ENCODE measurements at regions not wholly inside any gene's neighbourhood (a gene's known extent, or its start where the extent isn't known, plus 50 kb on each side); places are given as distances from the start of the nearest gene placed in this dataset.

DNA sequence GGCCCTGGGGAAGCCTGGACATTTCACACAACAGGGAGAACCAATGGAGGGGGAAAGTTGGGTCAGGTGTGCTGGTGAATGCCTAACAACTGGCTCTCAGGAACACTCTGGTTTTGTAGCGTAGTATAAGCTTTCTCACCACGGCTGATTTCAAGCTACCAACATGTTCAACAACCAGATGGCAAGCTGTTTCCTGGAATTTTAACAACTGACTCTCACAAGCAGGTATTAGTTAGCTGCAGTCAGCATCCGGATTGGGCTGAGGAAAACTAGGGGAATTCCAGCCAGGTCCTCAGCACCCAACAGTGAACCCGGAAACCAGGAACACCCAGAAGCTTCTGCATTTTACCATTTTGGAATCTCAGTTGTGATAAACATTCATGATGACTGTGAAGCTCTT, 162.3 kb upstream of the CAMK1G start:
- DNase-seq, result no peak

DNA sequence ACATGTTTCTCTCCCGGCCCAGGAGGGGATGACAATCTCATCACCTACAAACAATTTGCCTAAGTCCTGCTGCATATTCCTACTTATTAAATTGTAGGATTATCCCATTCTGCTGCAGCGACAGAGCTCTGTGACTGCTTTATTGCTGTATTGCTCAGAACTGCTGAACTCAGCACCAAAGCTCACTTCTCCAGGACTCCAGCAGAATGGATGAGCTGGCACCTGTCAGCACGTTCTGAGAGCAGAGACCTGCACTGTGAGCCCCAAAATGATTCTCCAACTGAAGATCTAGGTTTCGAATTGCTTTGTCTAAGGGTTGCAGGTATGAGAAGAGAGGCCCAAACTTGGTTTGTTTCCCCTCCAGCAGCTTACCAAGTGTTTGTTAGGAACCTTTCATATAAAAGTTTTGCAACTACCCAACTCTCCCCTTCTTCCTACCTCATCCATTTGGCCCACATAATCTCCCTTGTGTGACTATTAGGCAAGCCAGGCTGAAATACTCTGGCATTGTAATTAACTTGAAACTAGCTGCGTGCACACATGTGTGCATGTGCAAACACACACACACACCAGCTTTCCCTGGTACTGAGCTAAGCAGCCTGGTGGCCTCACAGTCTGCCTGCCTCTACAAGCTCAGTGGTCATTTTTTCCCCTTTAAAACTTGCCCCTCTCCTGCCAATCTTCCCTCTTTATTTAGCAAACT, 161.4 kb upstream of the CAMK1G start:
- no peak for DNase-seq

DNA sequence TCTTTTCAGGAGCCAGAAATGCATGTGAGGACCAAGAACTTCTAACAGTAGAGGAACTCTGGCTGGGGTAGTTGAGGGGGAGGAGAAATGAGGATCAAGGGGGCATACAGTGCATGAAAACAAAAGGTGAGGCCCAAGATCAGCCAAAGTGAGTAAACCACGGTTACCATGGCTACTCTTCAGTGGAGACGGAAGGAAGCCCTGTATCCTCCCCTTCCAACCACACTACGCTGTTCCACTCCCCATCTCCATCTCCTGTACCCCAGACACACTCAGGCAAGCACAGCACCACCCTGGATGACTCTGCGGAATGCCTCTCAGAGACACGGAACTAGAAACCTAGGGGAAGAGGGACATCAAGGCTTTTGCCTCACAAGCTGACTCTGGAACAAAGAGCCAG, 157.6 kb upstream of the CAMK1G start:
- no peak for DNase-seq

DNA sequence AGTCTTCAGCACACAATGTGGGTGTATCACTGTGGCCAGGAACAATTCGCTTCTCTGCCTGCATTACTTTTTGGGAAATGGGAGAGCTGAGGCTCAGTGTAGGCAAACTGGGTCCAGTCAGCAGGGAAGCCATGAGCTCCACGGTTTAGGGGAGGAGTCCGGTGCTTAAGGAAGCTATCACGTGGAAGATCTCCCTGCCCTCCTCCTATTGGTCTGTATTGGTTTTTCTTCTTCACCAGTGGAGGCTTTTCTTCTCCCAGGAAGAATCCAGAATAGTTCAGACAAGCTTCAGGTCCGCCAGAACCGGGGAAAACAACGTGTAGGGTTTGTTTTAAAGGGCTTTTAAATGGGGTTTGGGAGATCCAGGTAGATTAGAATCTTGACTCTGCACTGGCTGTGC, 156.2 kb upstream of the CAMK1G start:
- DNase-seq, result no peak

DNA sequence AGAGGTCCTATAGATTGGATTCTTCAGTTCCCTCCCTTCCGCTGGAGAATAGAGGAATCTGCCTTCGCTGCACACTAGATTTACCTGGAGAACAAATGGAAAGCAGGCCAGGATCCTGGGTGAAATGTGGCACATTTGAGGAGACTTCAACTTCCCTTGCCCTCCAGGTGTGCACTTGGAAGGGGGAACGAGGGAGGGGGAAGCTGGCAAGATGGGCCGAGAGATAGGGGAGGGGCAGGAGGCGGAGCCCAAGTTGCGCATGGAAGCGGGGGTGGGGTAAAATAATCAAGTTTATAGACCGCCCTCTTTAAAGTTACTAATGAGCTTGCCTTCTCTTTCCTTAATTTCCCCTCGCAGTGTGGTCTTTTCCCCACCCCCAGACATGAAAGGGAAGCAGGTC, 155.7 kb upstream of the CAMK1G start:
- no peak for DNase-seq

DNA sequence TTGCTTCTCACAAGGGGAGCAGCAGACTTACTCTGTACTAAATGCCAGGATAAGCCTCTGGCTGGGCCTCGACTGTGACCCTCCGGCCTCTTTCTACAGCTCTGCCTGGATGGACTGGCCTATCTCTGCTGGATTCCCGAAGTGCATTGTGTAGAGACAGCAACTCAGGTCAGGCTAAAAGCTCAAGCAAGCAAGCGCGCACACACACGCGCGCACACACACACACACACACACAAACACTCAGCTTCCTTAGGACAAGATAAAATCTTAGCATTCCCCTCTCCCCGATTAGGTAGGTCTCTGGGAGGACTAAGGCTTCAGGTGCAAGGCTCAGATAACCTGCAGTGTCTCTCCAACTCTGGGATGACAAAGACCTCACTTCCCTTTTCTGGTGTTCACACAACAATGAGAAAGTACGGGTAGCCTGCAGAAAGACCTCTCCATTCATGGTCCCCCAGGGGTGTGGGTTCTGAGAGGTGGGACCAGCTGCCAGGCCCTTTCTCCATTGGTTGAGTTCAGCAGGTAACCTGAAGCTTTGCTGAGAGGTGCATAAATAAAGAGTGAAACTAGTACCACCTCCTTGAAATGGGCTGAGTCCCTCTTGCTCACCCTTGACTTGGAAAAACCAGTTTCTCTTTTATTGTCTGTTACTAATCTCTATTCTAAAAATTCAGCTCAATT, 155.1 kb upstream of the CAMK1G start:
- no peak for DNase-seq

DNA sequence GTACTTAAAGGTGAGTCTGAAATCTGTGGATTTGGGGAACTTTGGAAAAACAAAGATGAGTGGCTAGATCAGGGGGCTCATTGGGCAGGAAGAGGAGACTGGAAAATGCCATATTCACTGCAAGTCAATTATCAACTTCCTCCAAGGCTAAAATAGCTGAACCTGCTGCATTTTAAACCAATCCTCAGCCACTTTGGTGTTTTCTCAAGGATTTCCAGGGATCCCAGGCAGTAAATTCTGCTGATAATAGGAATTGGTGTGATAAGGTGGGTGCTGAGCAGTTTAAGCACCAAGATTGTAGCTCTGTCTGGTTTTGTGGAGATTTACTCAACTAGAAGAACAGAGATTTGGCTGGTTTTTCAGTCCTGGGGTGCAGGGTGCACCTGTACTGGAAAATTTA, 153.9 kb upstream of the CAMK1G start:
- DNase-seq, result no peak

DNA sequence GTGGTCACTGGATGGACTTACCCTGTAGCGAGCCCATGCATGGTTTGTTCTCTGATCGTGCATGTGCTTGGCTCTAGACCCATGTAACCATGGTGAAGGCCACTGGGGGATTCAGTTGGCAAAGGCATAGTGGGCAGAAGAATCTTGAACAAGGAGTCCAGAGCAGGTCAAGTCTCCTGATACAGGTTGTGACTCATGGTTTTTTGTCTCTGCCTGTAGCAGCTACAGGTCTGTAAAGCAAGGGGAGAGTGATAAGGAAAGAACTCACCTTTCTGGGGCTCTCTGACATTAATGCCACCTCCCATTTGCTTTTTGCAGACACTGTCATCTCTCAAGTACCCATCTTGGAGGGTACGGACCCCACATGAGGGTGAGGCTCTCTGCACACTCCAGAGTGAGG, 153.4 kb upstream of the CAMK1G start:
- no peak for DNase-seq

DNA sequence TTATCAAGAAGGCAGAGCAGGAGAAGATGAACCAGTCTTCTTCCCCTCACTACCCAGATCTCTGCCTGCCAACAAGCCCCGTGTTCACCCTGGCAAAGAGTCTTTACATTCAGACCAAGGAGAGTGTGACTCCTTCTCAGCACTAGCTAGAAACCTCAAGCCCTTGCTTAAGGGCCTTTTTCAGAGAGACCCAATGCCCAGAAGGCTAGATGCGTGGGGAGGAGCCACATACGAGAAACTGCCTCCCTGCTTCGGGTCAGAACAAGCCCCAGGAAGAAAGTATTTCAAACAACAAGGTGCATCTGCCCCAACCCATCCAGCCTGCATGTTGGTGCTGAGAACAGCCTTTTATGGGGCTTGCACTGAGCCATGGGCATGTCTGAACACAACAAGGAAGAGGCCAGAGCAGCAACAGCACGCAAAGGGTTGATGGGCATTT, 152.7 kb upstream of the CAMK1G start:
- no peak for DNase-seq

DNA sequence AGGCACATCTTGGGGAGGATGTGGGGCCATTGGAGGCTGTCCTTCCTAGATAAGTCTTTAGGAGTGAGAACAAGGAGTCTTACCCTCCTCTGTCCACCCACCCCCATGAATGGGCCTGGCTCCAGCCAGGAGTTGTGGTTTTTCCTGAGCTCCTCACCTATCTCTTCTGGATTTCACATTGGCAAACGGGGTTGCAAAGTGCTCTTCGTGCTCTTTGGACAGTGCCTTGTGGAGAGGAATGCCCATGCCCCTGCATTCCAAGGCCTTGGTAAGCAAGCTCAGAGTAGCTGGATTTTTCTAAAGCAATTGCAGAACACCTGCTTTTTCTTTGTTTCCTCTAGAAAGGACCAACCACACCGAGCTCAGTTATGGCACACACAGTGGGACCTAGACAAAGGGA, 152.1 kb upstream of the CAMK1G start:
- DNase-seq, result no peak

DNA sequence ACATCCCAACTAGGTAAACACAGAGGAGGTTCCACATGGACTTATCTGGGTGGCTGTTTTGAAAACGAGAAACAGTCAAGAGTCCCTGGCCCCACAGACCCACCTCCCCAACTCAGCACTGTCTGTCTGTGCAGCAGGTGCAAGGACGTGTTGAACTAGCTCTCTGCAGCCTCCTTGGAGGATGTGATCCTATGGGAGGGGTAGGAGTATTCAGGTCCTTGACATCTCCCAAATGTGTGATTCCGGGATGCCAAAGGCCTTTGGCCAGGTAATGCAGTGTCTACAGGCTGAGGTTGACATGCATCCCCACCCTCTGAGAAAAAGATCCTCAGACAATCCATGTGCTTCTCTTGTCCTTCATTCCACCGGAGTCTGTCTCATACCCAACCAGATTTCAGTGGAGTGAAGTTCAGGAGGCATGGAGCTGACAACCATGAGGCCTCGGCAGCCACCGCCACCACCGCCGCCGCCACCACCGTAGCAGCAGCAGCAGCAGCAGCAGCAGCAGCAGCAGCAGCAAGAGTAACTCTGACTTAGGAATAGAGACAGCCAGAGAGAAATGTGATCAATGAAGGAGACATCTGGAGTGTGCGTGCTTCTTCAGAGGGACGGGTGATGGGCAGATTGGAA, 151.6 kb upstream of the CAMK1G start:
- no peak for DNase-seq

DNA sequence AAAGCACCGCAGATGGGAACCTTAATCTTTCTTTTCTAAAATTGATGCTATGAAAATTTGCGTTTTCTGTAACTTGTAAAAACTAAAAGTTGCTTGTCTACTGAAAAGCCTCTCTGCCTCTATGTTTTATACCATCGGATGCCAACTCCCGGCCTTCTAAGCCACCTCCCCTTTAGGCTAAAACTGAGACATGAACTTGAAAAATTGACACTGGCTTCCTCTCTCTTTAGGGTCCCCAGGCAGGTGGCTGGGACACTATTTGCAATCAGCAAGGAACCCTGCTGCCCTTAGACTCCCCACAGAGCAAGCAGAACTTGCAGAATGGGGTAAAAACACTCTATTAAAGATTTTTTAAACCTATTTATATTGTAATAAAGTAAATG, 151.1 kb upstream of the CAMK1G start:
- no peak for DNase-seq

DNA sequence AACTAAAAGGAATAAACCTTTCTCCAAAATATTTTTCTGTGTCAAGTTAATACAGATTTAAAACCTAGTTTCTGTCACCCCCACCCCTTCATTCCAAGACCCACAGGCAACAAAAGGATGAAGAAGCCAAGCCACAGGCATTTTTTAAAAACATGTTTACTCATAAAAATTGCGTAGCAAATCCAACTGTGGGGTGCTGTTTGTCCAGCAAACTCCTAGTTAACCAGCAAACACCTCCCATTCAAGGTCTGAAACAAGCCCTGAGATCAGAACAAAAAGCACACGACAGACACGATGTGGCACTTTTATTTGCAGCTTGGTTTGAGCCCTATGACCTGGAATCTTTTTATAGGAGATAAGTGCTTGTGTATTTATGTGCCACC, 149.9 kb upstream of the CAMK1G start:
- DNase-seq, result no peak

DNA sequence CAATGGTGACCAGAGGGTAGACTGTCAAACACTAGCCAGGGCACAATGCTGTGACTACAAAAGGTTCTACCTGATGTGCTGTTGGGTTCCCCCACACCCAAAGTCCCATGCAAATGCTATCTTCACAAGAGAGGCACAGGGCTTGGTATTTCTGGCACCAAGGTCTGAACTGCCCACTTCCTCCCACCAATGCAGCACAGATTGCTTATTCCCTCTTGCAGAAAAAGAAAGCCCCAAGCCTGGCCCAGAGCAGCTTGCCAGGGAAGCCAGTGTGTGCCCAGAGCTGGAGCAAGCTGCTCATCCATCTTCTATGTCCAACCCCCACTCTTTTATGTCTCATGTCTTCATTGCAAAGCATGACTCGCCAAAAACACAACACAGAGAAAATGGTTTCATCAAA, 149.4 kb upstream of the CAMK1G start:
- no peak for DNase-seq

DNA sequence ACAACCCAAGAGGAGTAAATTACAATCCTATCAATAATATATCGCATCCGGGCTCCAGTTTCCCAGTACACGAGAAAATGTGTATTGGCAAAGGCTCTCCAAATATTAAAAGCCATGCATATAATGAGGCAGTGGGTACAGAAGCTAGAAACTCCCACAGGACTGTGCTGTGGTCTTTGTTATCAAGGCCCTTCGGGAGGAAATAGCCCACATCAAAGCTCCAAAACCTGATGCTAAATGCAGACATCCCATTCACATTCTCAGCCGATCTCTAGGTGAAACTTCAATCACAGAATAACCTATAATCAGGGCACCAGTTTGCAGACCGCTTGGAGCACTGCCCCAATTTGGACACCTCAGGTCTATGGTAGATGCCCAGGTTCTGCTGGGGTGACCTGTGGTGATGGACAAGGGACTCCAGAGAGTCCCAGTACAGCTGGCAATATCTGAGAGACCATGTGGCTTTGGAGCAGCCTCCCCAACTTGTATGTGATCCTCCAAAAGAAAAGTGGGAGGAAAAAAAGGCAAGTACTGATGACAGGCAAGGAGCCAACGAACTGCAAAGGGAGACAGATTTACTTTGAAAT, 148.8 kb upstream of the CAMK1G start:
- DNase-seq, result no peak

DNA sequence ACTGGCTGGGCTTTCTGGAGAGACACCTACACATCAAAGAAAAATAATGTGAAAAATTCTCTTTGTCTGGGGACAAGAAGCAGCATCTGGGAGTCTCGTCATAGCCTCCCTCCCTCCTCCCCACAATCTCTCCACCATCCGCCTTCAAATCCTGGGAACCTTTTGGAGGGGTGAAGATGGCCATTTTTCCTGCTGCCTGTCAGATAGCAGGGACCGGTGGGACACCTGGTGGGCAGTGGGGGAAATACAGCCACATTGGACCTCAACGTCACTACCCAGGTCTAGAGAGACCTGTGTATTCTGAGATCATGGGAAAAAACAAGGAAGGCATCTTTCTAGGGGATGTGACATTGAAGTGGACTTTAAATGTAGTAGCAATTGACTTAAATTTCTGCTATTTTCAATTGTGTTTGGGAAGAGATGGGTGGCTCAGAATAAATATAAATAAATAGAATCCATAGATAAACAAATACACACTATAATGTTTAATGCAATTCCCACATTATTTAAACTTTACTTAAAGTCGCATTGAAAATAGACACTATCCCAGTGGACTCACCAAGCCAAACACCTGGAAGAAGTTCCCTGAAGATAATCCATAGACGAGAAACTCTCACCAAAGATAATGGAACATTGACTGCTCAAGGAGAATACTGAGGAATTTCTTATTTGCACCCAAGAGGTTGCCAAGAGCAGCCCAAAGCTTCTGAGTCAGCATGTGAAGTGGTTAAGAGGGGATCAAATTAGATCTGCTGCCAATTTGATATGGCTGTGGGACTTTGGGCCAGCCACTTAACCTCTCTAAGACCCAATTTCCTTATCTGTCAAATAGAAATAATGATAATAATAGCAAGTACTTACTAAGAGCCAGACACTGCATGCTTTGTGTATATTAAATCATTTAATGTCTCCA, 147.6 kb upstream of the CAMK1G start:
- DNase-seq, result peak; percentile 67

DNA sequence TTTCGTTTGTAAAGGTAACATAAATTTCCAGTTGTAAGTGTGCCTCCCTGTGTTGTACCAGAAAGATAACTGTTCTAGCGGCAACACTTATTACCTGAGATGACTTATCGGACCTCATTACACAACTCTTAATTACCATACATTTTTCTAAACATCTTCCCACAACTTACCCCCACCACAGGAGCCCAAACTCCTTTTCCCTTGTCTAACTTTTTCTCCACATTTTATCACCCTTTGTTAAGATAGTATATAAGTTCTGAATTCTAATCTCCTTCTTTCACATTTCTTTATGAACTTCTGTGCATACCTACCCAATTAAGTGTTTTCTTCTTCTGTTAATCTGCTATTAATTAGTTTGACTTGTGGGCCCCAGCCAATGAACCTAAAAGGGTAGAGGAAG, 143.7 kb upstream of the CAMK1G start:
- no peak for DNase-seq

DNA sequence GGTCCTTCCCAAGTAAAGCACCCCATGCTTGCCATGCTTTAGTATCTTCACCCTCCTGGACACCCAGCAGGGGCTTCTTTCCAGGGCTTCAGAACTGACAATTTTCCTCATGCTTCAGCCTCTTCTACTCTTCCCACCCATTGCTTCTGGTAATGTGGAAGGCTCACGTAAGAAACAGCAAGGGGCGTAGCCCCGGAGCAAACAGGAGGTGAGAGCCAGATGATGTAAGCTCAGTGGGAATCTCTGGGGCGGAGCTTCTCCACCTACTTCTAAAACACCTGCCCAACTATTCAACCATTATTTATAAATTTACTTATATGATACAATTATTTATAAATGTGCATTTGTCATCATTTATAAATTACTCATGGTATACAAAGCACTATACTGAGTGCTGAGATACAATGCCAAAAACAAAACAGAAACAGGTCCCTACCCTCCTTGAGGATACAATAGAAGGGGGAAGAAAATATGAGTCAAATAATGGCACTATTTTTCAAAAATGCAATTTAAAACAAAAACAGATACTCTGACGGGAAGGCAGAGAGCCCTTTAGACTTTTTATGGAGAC, 140.1 kb upstream of the CAMK1G start:
- DNase-seq, result no peak

DNA sequence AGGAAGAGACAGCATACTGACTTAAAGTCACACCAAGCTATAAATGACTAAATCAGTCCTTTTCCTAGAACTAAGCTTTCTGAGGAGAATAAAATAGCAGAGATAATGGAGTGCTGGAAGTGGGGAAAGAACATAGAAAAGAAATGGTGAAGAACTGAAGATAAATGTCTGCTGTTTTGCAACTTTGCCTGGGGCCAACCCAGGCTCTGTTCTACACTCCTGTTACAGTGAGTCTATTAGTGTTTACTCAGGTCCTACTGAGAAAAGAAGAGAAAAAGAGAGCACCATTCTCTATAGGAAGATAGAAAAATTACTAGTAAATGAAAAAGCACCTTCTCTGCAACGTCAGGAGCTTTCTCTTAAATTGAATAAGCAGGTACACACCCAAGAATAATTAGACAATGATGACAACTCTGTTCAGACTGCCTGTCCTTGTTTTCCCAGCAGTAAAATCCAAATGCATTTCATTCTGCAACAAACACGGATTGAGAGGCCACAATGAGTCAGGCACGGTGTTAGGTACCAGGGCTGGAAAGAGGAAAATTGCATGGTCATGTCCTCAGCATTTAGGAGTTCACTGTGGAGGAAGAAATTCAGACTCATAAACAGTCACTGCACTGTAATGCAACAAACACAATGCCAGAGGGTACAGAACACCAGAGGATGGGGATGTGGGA, 139.4 kb upstream of the CAMK1G start:
- DNase-seq, result no peak

DNA sequence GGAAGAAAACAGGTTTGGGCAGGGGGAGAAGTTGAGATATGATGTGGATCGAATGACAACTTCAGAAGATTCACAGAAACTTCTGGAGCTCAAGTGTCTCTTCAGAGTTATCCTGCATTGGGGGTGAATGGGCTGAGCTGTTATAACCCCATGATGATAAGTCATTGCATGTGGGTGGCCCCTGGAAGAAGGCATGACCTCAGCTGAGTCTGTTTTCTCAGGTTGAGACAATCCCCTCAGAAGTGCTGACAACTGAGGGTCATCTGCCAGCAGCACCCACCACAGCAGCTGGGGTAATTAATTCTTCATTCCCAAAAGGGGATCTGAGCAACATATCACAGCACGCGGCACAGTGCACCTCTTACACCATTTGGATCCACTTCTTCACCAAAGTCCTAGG, 138.6 kb upstream of the CAMK1G start:
- no peak for DNase-seq

DNA sequence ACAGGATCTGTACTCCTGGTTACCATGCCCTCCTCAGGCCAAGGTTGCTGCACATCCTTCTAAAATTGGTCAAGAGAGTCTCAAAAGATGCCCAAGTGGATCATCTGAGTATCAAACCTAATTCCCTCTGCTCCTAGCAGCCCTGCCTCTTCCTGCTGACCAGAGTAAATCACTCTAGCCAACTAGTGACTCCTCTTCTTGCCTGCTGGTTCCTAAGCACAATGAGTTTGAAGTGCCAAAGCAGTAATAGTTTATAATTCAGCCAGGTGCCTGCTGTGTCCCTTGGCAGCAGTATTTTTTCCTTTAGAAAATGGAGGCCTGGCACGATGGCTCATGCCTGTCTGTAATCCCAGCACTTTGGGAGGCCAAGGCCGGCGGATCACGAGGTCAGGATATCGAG, 137.9 kb upstream of the CAMK1G start:
- no peak for DNase-seq

DNA sequence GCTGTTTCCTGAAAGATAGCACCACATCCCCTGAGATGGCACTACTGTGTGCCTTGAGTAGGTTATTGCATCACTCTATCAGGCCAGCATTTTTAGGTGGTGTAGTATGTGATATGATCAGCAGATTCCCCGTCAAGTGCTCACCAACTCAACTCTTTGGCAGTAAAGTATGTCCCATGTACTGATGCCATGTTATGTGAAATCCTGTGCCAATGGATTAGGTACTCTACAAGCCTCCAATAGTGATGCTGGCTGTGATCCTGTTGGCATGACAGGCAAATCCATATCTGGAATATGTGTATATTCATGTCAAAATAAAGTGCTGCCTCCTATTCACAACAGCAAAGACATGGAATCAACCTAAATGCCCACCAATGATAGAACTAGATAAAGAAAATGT, 137.2 kb upstream of the CAMK1G start:
- no peak for DNase-seq
